ENCODE measurements at regions not wholly inside any gene's neighbourhood (a gene's known extent, or its start where the extent isn't known, plus 50 kb on each side); places are given as distances from the start of the nearest gene placed in this dataset.

DNA sequence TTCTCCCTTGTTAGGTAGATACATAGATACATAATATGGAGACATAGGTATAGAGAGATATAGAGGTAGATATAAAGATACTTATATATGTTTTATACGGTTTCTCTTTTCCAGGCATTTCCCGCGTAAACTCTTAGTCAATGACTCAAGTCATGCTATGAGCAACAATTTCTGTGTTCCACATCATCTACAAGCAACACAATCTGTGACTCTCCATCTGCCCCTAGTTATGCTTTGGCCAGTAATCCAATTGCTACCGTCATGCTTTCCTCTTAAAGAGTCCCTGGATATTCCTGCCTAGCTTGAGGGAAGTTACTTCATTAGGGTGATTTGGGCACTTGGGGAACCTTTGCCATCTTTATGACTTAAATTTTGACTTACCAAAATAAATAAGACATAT lies 129.0 kb upstream of the ADAMTS16 start:
- no peak for TF ChIP-seq POLR2A (IDR thresholded peaks at IDR 0.05)
- TF ChIP-seq, protein P1, sequence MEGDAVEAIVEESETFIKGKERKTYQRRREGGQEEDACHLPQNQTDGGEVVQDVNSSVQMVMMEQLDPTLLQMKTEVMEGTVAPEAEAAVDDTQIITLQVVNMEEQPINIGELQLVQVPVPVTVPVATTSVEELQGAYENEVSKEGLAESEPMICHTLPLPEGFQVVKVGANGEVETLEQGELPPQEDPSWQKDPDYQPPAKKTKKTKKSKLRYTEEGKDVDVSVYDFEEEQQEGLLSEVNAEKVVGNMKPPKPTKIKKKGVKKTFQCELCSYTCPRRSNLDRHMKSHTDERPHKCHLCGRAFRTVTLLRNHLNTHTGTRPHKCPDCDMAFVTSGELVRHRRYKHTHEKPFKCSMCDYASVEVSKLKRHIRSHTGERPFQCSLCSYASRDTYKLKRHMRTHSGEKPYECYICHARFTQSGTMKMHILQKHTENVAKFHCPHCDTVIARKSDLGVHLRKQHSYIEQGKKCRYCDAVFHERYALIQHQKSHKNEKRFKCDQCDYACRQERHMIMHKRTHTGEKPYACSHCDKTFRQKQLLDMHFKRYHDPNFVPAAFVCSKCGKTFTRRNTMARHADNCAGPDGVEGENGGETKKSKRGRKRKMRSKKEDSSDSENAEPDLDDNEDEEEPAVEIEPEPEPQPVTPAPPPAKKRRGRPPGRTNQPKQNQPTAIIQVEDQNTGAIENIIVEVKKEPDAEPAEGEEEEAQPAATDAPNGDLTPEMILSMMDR (IDR thresholded peaks at IDR 0.05): no peak

Measured in thyroid gland (tissue), 4 donors.